ENCODE measurements at regions not wholly inside any gene's neighbourhood (a gene's known extent, or its start where the extent isn't known, plus 50 kb on each side); places are given as distances from the start of the nearest gene placed in this dataset.

- no peak for DNase-seq (ENCODE audit: low read depth in 2 of 2)
Measured at GRCh38 chr18:56026509-56026908, 438.5 kb upstream of the TCF4 start.

GRCh38 chr18:56021809-56022195 lies 433.8 kb upstream of the TCF4 start:
- DNase-seq (ENCODE audit: low read depth in 2 of 2) = no peak

GRCh38 chr18:56021136-56021808 lies 433.3 kb upstream of the TCF4 start:
- no peak for DNase-seq (ENCODE audit: low read depth in 2 of 2)

- DNase-seq (ENCODE audit: low read depth in 2 of 2) = no peak
Measured at GRCh38 chr18:56019908-56020307, 431.9 kb upstream of the TCF4 start.

GRCh38 chr18:56019156-56019555 lies 431.2 kb upstream of the TCF4 start:
- no peak for DNase-seq (ENCODE audit: low read depth in 2 of 2)

GRCh38 chr18:56009411-56009810 lies 421.4 kb upstream of the TCF4 start:
- DNase-seq (ENCODE audit: low read depth in 2 of 2) = no peak

DNA sequence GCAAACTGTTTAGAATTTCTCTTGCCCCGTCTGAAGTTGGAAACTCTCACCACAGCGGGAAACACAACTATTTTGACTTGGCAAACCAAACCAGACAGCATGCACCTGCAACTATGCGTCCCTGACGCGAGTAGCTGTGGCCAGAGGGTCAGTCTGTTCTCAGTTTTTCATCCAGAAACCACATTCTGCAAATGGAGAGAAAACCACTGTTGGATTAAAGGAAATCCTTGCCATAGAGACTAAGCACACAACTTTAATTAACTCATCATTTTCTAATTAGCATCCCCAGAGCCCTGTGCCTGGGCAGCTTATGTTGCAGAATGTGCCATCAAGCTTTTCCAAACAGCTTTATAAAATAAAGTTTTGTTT lies 415.7 kb upstream of the TCF4 start:
- DNase-seq (ENCODE audit: low read depth in 2 of 2) = no peak

- DNase-seq (ENCODE audit: low read depth in 2 of 2) = no peak
Measured at GRCh38 chr18:56003009-56003719, 415.2 kb upstream of the TCF4 start.

DNA sequence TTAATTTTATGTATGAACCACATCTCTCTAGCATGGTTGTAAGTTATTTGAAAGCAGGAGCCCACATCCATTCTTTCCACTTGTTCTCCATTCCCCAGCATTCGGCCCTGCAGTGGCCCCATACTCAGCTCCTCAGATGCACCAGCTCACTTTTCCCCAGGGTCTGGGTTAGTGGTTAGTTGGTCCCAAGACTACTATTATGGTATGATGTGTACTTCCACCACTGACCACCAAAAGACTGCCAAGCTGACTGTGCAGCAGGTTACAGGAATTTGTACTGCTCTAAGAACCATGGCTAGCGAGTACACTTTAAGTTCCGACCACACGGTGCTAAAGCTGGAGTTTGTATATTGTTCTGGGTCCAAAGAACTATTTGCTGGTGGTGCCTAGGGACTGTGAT lies 413.6 kb upstream of the TCF4 start:
- no peak for DNase-seq (ENCODE audit: low read depth in 2 of 2)

GRCh38 chr18:56000041-56000440 lies 412.0 kb upstream of the TCF4 start:
- DNase-seq (ENCODE audit: low read depth in 2 of 2) = peak; percentile 24 to 31

- DNase-seq (ENCODE audit: low read depth in 2 of 2) = peak; percentile 38 to 41
Measured at GRCh38 chr18:55999641-56000040, 411.6 kb upstream of the TCF4 start.

DNA sequence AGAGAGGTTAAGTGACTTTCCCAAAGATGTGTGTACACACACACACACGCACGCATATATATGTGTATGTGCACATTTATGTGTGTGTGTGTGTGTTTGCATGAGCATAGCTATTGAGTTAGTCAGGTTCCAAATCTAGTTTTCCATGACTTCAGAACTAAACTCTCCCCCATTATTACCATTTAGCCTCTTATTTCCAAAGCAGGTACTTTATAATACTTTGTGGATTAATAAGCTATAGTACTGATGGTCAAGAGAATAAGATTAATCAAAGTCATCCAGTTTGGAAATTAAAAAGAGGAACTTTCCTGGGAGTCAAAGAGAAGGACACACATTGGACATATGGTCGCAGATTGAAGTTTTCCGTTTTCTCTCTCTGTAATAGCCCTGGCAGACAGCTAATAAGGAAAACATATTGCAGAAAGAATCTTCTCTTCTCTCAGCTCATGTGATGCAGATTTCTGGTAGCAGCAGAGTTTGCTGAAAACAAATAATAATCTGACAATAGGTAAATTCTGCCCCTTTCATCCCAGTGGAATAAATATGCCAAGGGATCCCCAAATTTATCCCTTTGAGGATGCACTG lies 410.9 kb upstream of the TCF4 start:
- DNase-seq (ENCODE audit: low read depth in 2 of 2) = no peak

DNA sequence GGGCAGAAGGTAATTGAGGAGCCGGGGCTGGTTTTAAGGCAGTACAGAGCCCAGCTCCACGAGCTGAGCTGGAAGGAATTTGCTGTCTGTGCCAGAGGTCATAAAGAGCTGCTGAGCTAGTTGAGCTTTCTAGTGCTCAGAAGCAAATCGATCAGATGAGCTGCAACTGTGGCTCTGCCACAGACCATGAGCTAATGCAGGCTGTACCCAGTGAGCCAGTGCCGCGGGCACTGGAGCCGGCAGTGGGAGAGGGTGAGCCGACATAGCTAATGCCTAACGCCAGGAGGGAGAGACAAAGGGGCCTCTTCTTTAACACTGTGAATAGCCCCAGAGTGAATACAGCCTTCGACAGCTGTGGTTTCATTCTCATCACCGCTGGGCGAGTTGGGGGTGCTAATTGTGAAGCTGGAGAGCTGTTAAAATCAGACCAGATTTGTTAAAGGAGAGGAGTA lies 410.1 kb upstream of the TCF4 start:
- peak; percentile 51 to 55 for DNase-seq (ENCODE audit: low read depth in 2 of 2)

GRCh38 chr18:55997151-55997561 lies 409.2 kb upstream of the TCF4 start:
- DNase-seq (ENCODE audit: low read depth in 2 of 2) = no peak

- no peak for DNase-seq (ENCODE audit: low read depth in 2 of 2)
Measured at GRCh38 chr18:55996717-55997116, 408.7 kb upstream of the TCF4 start.

GRCh38 chr18:55990186-55990585 lies 402.2 kb upstream of the TCF4 start:
- DNase-seq (ENCODE audit: low read depth in 2 of 2) = no peak

GRCh38 chr18:55988537-55988936 lies 400.5 kb upstream of the TCF4 start:
- no peak for DNase-seq (ENCODE audit: low read depth in 2 of 2)

DNA sequence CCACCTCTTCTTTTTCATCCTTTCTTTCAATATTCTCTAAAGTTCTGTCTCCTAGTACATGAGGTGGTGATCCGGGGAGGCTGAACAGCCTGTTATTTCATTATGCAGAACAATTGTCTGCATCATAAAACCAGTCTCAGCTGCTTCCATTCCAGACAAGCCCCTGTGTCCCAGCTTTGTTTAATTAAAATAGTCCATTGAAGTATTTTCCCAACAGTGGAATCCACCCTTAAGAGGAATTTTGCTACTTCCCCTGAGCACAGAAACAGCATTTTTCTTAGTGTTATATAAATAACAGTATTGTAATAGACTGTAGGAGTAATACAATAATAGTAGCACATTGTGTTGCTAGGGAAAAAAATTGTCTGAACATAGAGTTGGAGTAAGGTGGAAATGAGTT lies 395.4 kb upstream of the TCF4 start:
- peak; percentile 63 to 64 for DNase-seq (ENCODE audit: low read depth in 2 of 2)

DNA sequence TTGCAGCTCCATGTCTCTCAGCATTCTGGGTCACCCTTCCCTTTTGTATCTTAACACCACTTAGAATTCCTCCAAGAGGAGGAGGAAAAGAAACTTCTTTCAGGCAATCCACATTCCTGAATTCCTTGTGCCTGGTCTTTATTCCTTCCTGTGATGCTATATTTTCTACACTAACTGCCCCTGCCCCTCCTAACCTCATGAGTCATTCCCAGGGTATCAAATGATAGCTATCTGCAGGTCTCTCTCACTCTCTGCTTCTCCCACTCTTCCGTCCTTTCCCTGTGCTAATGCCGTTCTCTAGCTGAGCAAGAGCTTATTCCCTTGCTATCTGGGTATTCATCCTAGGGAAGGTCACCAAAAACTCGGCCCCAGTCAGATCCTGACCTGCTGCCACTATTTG lies 395.0 kb upstream of the TCF4 start:
- DNase-seq (ENCODE audit: low read depth in 2 of 2) = peak in 1 of 2 experiments; percentile 24

GRCh38 chr18:55981712-55982475 lies 393.9 kb upstream of the TCF4 start:
- no peak for DNase-seq (ENCODE audit: low read depth in 2 of 2)

- no peak for DNase-seq (ENCODE audit: low read depth in 2 of 2)
Measured at GRCh38 chr18:55974521-55974920, 386.5 kb upstream of the TCF4 start.

GRCh38 chr18:55968550-55968949 lies 380.6 kb upstream of the TCF4 start:
- DNase-seq (ENCODE audit: low read depth in 2 of 2) = no peak

All from fibroblast of skin of left quadriceps (primary cell).